ENCODE measurements at regions not wholly inside any gene's neighbourhood (a gene's known extent, or its start where the extent isn't known, plus 50 kb on each side); places are given as distances from the start of the nearest gene placed in this dataset.

GRCh38 chr5:58185397-58185796 is 274.5 kb downstream of the PLK2 start:
- H3K27ac ChIP-seq: no peak overlapping the region
- intact Hi-C loops (cut with DNase I): no loop called here
- WGBS, 2 donors: 78 to 92% methylated on average over 2 of the region's 2 CpGs

DNA sequence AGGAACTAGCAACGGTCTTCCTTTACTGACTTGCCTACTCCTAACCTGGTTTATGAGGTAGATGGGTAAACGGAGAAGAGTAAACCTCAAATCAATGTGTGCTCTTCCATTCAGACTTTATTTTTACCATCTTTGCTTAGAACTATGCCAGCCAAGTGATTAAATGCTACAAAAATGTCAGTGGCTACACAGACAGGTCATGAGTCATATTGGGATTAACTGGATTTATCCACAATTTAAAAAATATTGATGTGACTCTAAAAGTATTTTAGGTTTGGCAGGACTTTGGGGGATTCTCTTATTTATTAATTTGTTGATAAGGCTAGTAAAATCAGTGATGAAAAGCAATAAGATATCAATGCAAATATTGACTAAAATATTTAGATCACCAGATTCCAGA is 275.0 kb downstream of the PLK2 start:
- Histone ChIP-seq H3K9me3 (no peaks in the 10 kb centered on the region), H3K27me3 (no peaks in the 10 kb centered on the region), H3K27ac (no peak overlapping the region), H3K4me1 (peaks cover 24% of the 10 kb centered on the region), H3K4me3 (no peak overlapping the region), H3K36me3 (replicated peaks in 1 of 2; ENCODE audit: insufficient read depth in 1 of 2, low read depth in 2 of 2) (no peaks in the 10 kb centered on the region)
- ATAC-seq (no peak), DNase-seq (no peak)
- intact Hi-C loops (cut with DNase I): no loop called here
- no peak for TF ChIP-seq POLR2A (IDR thresholded peaks at IDR 0.05)
- TF ChIP-seq, protein P1, sequence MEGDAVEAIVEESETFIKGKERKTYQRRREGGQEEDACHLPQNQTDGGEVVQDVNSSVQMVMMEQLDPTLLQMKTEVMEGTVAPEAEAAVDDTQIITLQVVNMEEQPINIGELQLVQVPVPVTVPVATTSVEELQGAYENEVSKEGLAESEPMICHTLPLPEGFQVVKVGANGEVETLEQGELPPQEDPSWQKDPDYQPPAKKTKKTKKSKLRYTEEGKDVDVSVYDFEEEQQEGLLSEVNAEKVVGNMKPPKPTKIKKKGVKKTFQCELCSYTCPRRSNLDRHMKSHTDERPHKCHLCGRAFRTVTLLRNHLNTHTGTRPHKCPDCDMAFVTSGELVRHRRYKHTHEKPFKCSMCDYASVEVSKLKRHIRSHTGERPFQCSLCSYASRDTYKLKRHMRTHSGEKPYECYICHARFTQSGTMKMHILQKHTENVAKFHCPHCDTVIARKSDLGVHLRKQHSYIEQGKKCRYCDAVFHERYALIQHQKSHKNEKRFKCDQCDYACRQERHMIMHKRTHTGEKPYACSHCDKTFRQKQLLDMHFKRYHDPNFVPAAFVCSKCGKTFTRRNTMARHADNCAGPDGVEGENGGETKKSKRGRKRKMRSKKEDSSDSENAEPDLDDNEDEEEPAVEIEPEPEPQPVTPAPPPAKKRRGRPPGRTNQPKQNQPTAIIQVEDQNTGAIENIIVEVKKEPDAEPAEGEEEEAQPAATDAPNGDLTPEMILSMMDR (IDR thresholded peaks at IDR 0.05): no peak
- 86% methylated on average over 2 of the region's 2 CpGs for WGBS, 2 donors

More at GRCh38 chr5:58185397-58185796, 274.5 kb downstream of the PLK2 start:
- H3K4me3 ChIP-seq: no peak overlapping the region
- no peaks in the 10 kb centered on the region for H3K36me3 ChIP-seq (replicated peaks in 1 of 2; ENCODE audit: insufficient read depth in 1 of 2, low read depth in 2 of 2)
- ATAC-seq (no peak), DNase-seq (no peak)
- TF ChIP-seq, protein P1 (IDR thresholded peaks at IDR 0.05): no peak
- no peak for TF ChIP-seq POLR2A (IDR thresholded peaks at IDR 0.05)
- H3K9me3 ChIP-seq: no peaks in the 10 kb centered on the region
- H3K4me1 ChIP-seq: peaks cover 24% of the 10 kb centered on the region
- H3K27me3 ChIP-seq: no peaks in the 10 kb centered on the region

- 91 to 100% methylated on average over 2 of the region's 2 CpGs for WGBS, 2 donors
- Histone ChIP-seq H3K9me3 (no peaks in the 10 kb centered on the region), H3K27me3 (no peaks in the 10 kb centered on the region), H3K4me1 (peaks cover 18% of the 10 kb centered on the region), H3K4me3 (no peak overlapping the region), H3K36me3 (replicated peaks in 1 of 2; ENCODE audit: insufficient read depth in 1 of 2, low read depth in 2 of 2) (no peaks in the 10 kb centered on the region), H3K27ac (no peak overlapping the region)
- intact Hi-C loops (cut with DNase I): no loop called here
- ATAC-seq (no peak), DNase-seq (no peak)
- TF ChIP-seq, protein P1 (IDR thresholded peaks at IDR 0.05): no peak
- TF ChIP-seq POLR2A (IDR thresholded peaks at IDR 0.05): no peak
Measured at GRCh38 chr5:58183786-58184085, 276.1 kb downstream of the PLK2 start.

GRCh38 chr5:58183078-58183785 is 276.7 kb downstream of the PLK2 start:
- intact Hi-C loops (cut with DNase I): no loop called here
- no peak for TF ChIP-seq POLR2A (IDR thresholded peaks at IDR 0.05)
- TF ChIP-seq, protein P1 (IDR thresholded peaks at IDR 0.05): no peak
- 85 to 88% methylated on average over 6 of the region's 6 CpGs for WGBS, 2 donors

DNA sequence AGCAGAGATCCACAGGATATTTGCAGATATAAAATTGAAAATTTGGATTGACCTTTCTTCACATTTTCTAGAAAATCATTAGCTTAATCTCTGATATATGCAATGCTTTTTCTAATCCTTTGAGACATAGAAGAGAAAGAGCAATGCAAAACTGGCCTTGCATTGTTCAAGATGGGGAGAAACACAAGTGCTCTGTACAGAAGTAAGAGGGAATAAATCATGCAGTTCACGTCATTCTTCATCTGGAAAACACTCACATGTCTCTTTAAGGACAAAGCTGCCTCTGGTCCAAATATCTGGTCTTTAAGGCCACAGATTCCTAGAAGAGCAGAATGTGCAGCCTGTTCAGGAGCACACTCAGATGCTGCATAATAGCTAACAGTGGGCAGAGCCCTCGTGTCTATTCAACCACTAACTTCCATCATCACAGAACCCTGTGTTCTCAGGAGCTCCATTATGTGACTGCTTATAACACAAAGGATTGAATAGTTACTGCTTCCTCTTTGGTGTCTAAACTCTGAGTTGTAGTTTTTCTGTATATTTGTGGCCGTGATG is 277.5 kb downstream of the PLK2 start:
- Histone ChIP-seq H3K36me3 (replicated peaks in 1 of 2; ENCODE audit: insufficient read depth in 1 of 2, low read depth in 2 of 2) (no peaks in the 10 kb centered on the region), H3K27ac (no peak overlapping the region), H3K4me1 (peaks cover 11% of the 10 kb centered on the region), H3K27me3 (no peaks in the 10 kb centered on the region), H3K9me3 (no peaks in the 10 kb centered on the region), H3K4me3 (no peak overlapping the region)
- 62 to 68% methylated on average over 3 of the region's 3 CpGs for WGBS, 2 donors
- intact Hi-C loops (cut with DNase I): no loop called here
- DNase-seq: no peak
- ATAC-seq: no peak
- TF ChIP-seq, protein P1 (IDR thresholded peaks at IDR 0.05): no peak
- TF ChIP-seq POLR2A (IDR thresholded peaks at IDR 0.05): no peak

More at GRCh38 chr5:58183078-58183785, 276.7 kb downstream of the PLK2 start:
- ATAC-seq: no peak
- no peaks in the 10 kb centered on the region for H3K9me3 ChIP-seq
- no peaks in the 10 kb centered on the region for H3K36me3 ChIP-seq (replicated peaks in 1 of 2; ENCODE audit: insufficient read depth in 1 of 2, low read depth in 2 of 2)
- no peaks in the 10 kb centered on the region for H3K27me3 ChIP-seq
- no peak overlapping the region for H3K4me3 ChIP-seq
- no peak overlapping the region for H3K27ac ChIP-seq
- no peak for DNase-seq
- H3K4me1 ChIP-seq: peaks cover 18% of the 10 kb centered on the region
